HCT116 (cell line): ENCODE measurements at regions not wholly inside any gene's neighbourhood (a gene's known extent, or its start where the extent isn't known, plus 50 kb on each side); places are given as distances from the start of the nearest gene placed in this dataset.

Experiments
- ATAC-seq: fragments of 200-7000 bp; cut with Tn5 transposase; 2 replicates; pipeline ENCODE4 v1.9.1; 2020; ENCODE audit warnings: mild to moderate bottlenecking, moderate library complexity
- BruUV-seq: library from RNA; stranded (reverse); fragments of 400-500 nt; replicated peaks from 2 replicates; lab custom pipeline; 2021; lab: Mats Ljungman, UMichigan
- CTCF ChIA-PET: fragments of 300-600 bp; sonication (Branson Sonifier 250); formaldehyde crosslinking; loops from one replicate; lab custom pipeline; 2021; ENCODE audit warnings: antibody characterized with exemption; lab: Charles Lee
- POLR2A ChIA-PET: fragments of 300-600, 350-600 bp; sonication (Branson Sonifier 250); formaldehyde crosslinking; loops from one replicate; lab custom pipeline; 2021; ENCODE audit warnings: antibody characterized with exemption; lab: Charles Lee
- RAD21 ChIA-PET, 2 experiments: fragments of 300-600 bp; sonication (Branson Sonifier 250); formaldehyde crosslinking; loops; one replicate each; lab custom pipeline; 2023; ENCODE audit warnings: low total read pairs in 2 of 2; ENCODE audit not compliant: uncharacterized antibody in 2 of 2, unreplicated experiment in 2 of 2, low non-redundant PET in 1 of 2; lab: Charles Lee
- DNase-seq: peaks from one replicate; pipeline ENCODE4 v3.0.0-alpha.2; 2010; ENCODE audit warnings: low read depth, low spot score
- H2AFZ ChIP-seq: fragments of 200-600 bp; shearing (Covaris generic), sonication (generic); 2 replicates; pipeline ENCODE4 v1.6.1; 2017; ENCODE audit warnings: low read depth, mixed run types, mixed read lengths, antibody characterized with exemption, low read length; ENCODE audit not compliant: poor library complexity, severe bottlenecking
- H3K27ac ChIP-seq: 2 replicates; pipeline ENCODE4 v1.5.1; 2012; ENCODE audit warnings: low read depth, low read length
- H3K27me3 ChIP-seq: fragments of 200-600 bp; sonication (generic); 2 replicates; pipeline ENCODE4 v1.6.1; 2016; ENCODE audit warnings: mixed run types, low read length, mixed read lengths; ENCODE audit not compliant: insufficient read depth
- H3K36me3 ChIP-seq, 2 experiments: fragments of 200-500 bp in 1 of 2; fragments of 200-600 bp in 1 of 2; sonication (Bioruptor generic) in 1 of 2; sonication (generic) in 1 of 2; 2 replicates each; pipeline versions ENCODE4 v1.5.1 to v1.6.1; 2014 to 2016; ENCODE audit warnings: low read length in 2 of 2, inconsistent platforms in 1 of 2, mixed read lengths in 1 of 2, mixed run types in 1 of 2; ENCODE audit not compliant: insufficient read depth in 2 of 2, control insufficient read depth in 1 of 2
- H3K4me1 ChIP-seq, 2 experiments: fragments of 200-600 bp in 1 of 2; sonication (generic) in 1 of 2; 2 replicates each; pipeline versions ENCODE4 v1.5.1 to v1.6.1; 2012 to 2017; ENCODE audit warnings: low read length in 2 of 2, inconsistent platforms in 1 of 2, mild to moderate bottlenecking in 1 of 2, mixed read lengths in 1 of 2, mixed run types in 1 of 2, moderate library complexity in 1 of 2; ENCODE audit not compliant: insufficient read depth in 2 of 2, control insufficient read depth in 1 of 2
- H3K4me2 ChIP-seq: fragments of 200-600 bp; sonication (generic); 2 replicates; pipeline ENCODE4 v1.6.1; 2017; ENCODE audit warnings: mixed run types, low read length, mixed read lengths
- H3K4me3 ChIP-seq, 2 experiments: fragments of 200-600 bp in 1 of 2; sonication (generic) in 1 of 2; replicated peaks in 1 of 2; 2 replicates each; pipeline ENCODE4 v1.5.1; 2011 to 2016; ENCODE audit warnings: low read length in 2 of 2, control low read depth in 1 of 2, low read depth in 1 of 2, mild to moderate bottlenecking in 1 of 2, mixed read lengths in 1 of 2, mixed run types in 1 of 2
- H3K79me2 ChIP-seq: fragments of 200-600 bp; sonication (generic); 2 replicates; pipeline ENCODE4 v1.6.1; 2017; ENCODE audit warnings: mild to moderate bottlenecking, mixed run types, low read length, moderate library complexity, mixed read lengths; ENCODE audit not compliant: insufficient read depth
- H3K9ac ChIP-seq: fragments of 200-600 bp; sonication (generic); 2 replicates; pipeline ENCODE4 v1.6.1; 2016; ENCODE audit warnings: low read length, mixed read lengths
- H3K9me2 ChIP-seq: fragments of 200-600 bp; sonication (generic), shearing (Covaris generic); 2 replicates; pipeline ENCODE4 v1.6.1; 2017; ENCODE audit warnings: mixed run types, mild to moderate bottlenecking, moderate library complexity; ENCODE audit not compliant: insufficient read depth
- H3K9me3 ChIP-seq, 2 experiments: fragments of 200-500 bp in 1 of 2; fragments of 200-600 bp in 1 of 2; sonication (Bioruptor generic) in 1 of 2; sonication (generic) in 1 of 2; 2 replicates each; pipeline ENCODE4 v1.6.1; 2014 to 2017; ENCODE audit warnings: low read length in 2 of 2, mixed read lengths in 2 of 2, inconsistent platforms in 1 of 2, low read depth in 1 of 2, mild to moderate bottlenecking in 1 of 2, mixed run types in 1 of 2, moderate library complexity in 1 of 2; ENCODE audit not compliant: control insufficient read depth in 1 of 2, insufficient read depth in 1 of 2
- H4K20me1 ChIP-seq: fragments of 200-600 bp; sonication (generic), shearing (Covaris generic); 2 replicates; pipeline ENCODE4 v1.6.1; 2017; ENCODE audit warnings: mixed run types, mild to moderate bottlenecking, moderate library complexity; ENCODE audit not compliant: insufficient read depth
- ATF3 ChIP-seq: IDR thresholded peaks from 2 replicates; pipeline ENCODE4 v1.6.1; 2012
- CEBPB ChIP-seq: IDR thresholded peaks from 2 replicates; pipeline ENCODE4 v1.6.1; 2012; ENCODE audit warnings: low read depth
- EGR1 ChIP-seq: IDR thresholded peaks from 2 replicates; pipeline ENCODE4 v1.6.1; 2012; ENCODE audit warnings: low read depth
- EZH2phosphoT487 ChIP-seq: fragments of 200-600 bp; IDR thresholded peaks from 2 replicates; pipeline ENCODE4 v1.6.1; 2018; ENCODE audit warnings: antibody characterized with exemption, borderline replicate concordance
- FOSL1 ChIP-seq: IDR thresholded peaks from 2 replicates; pipeline ENCODE4 v1.6.1; 2012; ENCODE audit warnings: low read depth
- JUND ChIP-seq: IDR thresholded peaks from 2 replicates; pipeline ENCODE4 v1.6.1; 2012
- RAD21 ChIP-seq: IDR thresholded peaks from 2 replicates; pipeline ENCODE4 v1.6.1; 2012; ENCODE audit warnings: low read depth, mild to moderate bottlenecking
- REST ChIP-seq: IDR thresholded peaks from 2 replicates; pipeline ENCODE4 v1.6.1; 2012; ENCODE audit warnings: low read depth
- SP1 ChIP-seq: IDR thresholded peaks from 2 replicates; pipeline ENCODE4 v1.6.1; 2012; ENCODE audit warnings: low read depth
- TCF7L2 ChIP-seq: IDR thresholded peaks from 2 replicates; pipeline ENCODE4 v1.7.0; 2011; ENCODE audit warnings: borderline replicate concordance, inconsistent platforms; ENCODE audit not compliant: insufficient read depth, insufficient read length; ENCODE audit errors: extremely low read depth
- ZBTB33 ChIP-seq: IDR thresholded peaks from 2 replicates; pipeline ENCODE4 v1.6.1; 2011; ENCODE audit warnings: mild to moderate bottlenecking, low read length, moderate library complexity; ENCODE audit not compliant: insufficient replicate concordance; ENCODE audit errors: extremely low read depth
- ZFX ChIP-seq: fragments of 450-650 bp; IDR thresholded peaks from 2 replicates; pipeline ENCODE4 v1.6.1; 2017
- intact Hi-C: fragments of 100-400 bp; cut with micrococcal nuclease; formaldehyde crosslinking; loops from 2 replicates; pipeline ENCODE4 v1.10.0; 2022

GRCh38 chr14:97630249-97630648 is 833.1 kb downstream of the VRK1 start:
- POLR2A ChIA-PET: no interaction called here
- CTCF ChIA-PET: no interaction called here
- RAD21 ChIA-PET: no interaction called here
- Histone ChIP-seq H3K36me3 (no peaks in the 10 kb centered on the region), H3K4me3 (no peak overlapping the region), H3K4me2 (no peak overlapping the region), H3K9ac (no peak overlapping the region), H3K9me2 (no peaks in the 10 kb centered on the region), H2AFZ (no peak overlapping the region), H4K20me1 (no peaks in the 10 kb centered on the region), H3K4me1 (no peaks in the 10 kb centered on the region), H3K27me3 (no peaks in the 10 kb centered on the region), H3K79me2 (no peaks in the 10 kb centered on the region), H3K9me3 (no peaks in the 10 kb centered on the region), H3K27ac (no peak overlapping the region)
- intact Hi-C loops: no loop called here
- DNase-seq (no peak), ATAC-seq (no peak)
- no TSS peak for BruUV-seq
- TF ChIP-seq ZBTB33: no peak
- TF ChIP-seq EGR1: no peak
- no peak for TF ChIP-seq SP1
- no peak for TF ChIP-seq FOSL1
- TF ChIP-seq REST: no peak
- no peak for TF ChIP-seq JUND
- no peak for TF ChIP-seq RAD21
- TF ChIP-seq ATF3: no peak
- TF ChIP-seq CEBPB: no peak
- no peak for TF ChIP-seq TCF7L2
- TF ChIP-seq EZH2phosphoT487: no peak
- TF ChIP-seq ZFX: no peak
